Activated CD8-positive, alpha-beta memory T cell treated with anti-CD3 and anti-CD28 coated beads, Interleukin-2, amount 10 ng/mL, durations not matched to agents 7 days and 5 days (primary cell): ENCODE measurements at regions not wholly inside any gene's neighbourhood (a gene's known extent, or its start where the extent isn't known, plus 50 kb on each side); places are given as distances from the start of the nearest gene placed in this dataset.
A peak's percentile ranks its signal among the peaks of the same experiment; 100 is the strongest.
"Not testable (repeated sequence)": the region's sequence is repeated elsewhere in the genome, so short reads cannot be mapped to it uniquely, and the experiment has no call there.

Source experiments
- ATAC-seq: fragments of 150-1000 bp; cut with Tn5 transposase; one replicate; pipeline ENCODE4 v1.10.0; 2021; ENCODE audit warnings: moderate library complexity
- CTCF ChIA-PET: fragments of 350-600 bp; sonication (Branson Sonifier 250); formaldehyde crosslinking; loops from one replicate; lab custom pipeline; 2021; ENCODE audit warnings: antibody characterized with exemption; lab: Charles Lee
- DNase-seq: peaks from one replicate; pipeline ENCODE4 v3.0.0-alpha.2; 2020
- H3K27ac Mint-ChIP-seq: one replicate; pipeline ENCODE4 v1.8.0; 2021; ENCODE audit warnings: mild to moderate bottlenecking, mixed read lengths
- H3K27me3 Mint-ChIP-seq: one replicate; pipeline ENCODE4 v1.8.0; 2021; ENCODE audit warnings: mixed read lengths
- H3K36me3 Mint-ChIP-seq: one replicate; pipeline ENCODE4 v1.8.0; 2021; ENCODE audit warnings: mild to moderate bottlenecking, mixed read lengths
- H3K4me1 Mint-ChIP-seq: one replicate; pipeline ENCODE4 v1.8.0; 2021; ENCODE audit warnings: mixed read lengths
- H3K4me3 Mint-ChIP-seq: one replicate; pipeline ENCODE4 v1.8.0; 2021; ENCODE audit warnings: mild to moderate bottlenecking, moderate library complexity, mixed read lengths
- H3K9me3 Mint-ChIP-seq: one replicate; pipeline ENCODE4 v1.8.0; 2022; ENCODE audit warnings: low read depth, mixed read lengths

DNA sequence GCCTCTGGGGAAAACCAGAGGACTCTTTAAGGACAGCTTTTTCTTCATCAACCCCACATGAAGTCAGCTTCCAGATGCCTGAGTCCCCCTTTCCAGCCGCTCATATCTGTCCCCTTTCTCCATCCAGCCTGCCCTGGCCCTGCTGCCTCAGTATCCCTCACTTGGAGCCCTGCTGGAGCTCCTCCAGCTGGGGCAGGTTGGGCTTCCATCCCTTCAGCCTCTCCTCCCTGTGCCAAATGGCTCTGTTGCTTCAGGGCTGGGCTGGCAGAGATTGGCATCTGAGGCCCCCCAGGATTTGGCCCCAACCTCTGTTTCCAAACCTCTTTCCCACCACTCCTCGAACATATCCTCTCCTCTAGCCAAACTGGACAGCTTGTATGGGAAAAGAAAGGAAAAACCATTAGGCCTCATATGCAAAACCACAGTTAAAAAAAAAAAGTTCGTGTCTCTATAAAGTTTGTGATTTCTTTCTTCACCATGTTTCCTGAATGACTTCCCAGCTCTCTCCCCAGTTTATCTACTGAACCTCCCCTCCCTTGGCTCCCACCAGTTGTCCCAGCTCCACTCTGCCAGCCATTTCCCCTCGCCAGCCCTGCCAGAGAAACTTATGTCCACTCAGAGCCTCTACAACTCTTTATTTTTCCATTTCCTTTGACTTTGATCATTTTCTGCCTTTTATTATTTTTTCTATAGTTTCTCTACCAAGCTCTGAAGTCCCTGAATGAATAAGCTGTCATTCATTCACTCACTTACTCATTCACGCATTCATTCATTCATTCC is 217.9 kb downstream of the FOXD2 start:
- Mint-ChIP-seq H3K27ac (no peak overlapping the region), H3K36me3 (no peaks in the 10 kb centered on the region), H3K4me3 (no peak overlapping the region), H3K4me1 (no peaks in the 10 kb centered on the region), H3K27me3 (peaks cover 27% of the 10 kb centered on the region), H3K9me3 (no peaks in the 10 kb centered on the region)
- ATAC-seq (no peak), DNase-seq (no peak)
- CTCF ChIA-PET = no interaction called here

DNA sequence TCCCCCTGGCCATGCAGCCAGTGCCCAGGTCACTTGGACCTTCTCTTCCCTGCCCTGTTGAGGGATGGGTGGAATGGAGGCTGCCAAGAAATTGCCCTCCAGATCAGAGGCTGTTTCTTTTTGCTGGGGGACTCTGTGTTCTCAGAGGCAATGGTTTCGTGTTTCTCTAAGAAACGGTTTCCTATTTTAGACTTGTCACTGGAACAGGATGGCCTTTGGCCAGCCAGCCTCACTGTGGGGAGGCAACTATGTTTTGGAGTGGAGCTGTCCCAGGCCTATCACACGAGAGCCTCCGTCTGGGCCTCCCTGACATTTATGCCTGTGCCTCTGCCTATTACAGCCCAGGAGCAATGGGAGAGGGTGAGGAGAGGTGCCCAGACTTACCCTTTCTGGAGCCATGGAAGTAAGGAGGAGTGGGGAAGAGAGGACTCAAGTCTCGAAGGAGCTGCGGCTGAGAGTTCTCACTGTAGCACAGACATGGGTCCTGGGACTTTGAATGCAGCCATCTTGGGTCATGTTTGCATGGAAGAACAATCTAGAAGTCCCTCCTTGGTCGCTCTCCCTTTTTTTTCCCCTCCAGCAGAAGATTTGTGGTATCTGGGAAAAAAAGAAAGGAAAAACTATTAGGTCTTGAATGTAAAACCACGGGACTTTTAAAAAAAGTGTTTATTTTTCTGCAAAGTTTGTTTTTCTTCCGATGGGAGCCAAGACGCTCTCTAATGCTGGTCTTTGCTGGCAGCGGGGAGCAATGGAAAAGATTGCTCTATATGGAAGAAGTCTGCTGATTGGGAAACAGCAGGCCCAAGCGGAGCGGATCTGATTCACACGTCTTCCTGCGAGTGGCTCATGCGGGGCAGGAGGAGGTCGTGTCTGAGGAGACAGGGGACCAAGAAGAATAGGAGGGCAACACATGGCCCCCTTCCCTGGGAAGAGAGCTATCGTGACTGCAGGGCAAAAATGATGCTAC is 219.2 kb downstream of the FOXD2 start:
- Mint-ChIP-seq H3K27me3 (peaks cover 27% of the 10 kb centered on the region), H3K27ac (no peak overlapping the region), H3K36me3 (no peaks in the 10 kb centered on the region), H3K4me1 (no peaks in the 10 kb centered on the region), H3K9me3 (no peaks in the 10 kb centered on the region), H3K4me3 (no peak overlapping the region)
- CTCF ChIA-PET = no interaction called here
- DNase-seq = no peak
- no peak for ATAC-seq

DNA sequence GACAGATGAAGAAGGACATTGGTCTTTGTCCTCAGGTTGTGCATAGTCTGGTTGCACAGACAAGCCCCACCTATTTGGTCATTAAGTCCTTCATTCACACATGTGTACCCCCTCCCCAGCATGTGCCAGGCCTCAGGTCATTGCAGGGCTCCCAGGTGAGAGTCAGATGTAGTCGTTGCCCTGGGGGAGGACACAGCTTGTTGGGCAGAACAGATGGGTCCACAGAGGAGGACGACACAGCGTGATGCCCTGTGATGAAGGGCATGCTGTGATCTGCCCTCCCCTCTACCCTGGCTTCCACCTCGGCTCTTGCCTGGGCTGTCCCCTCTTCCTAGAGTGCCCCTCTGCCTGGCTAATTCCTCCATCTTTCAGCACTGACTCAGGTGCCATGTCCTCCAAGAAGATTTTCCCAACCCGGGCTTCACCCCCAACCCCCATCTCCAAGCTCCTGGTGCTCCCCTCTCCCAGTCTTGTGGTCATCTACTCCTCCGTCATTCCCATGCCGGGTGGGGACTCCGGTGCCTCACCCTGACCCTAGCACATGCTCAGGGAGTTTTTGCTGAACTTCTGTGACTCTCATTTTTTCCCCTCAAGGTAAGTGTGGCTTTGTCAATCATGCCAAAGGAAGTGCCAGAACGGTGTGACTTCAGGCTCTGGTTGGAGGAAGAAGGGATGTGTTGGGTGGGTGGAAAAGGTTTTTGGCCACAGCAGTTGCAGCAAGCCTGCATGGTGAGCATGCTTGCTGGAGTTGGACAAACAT is 220.5 kb downstream of the FOXD2 start:
- peaks cover 27% of the 10 kb centered on the region for H3K27me3 Mint-ChIP-seq
- no peak overlapping the region for H3K4me3 Mint-ChIP-seq
- no peak overlapping the region for H3K27ac Mint-ChIP-seq
- H3K9me3 Mint-ChIP-seq = no peaks in the 10 kb centered on the region
- no peaks in the 10 kb centered on the region for H3K36me3 Mint-ChIP-seq
- DNase-seq (no peak), ATAC-seq (no peak)
- peaks cover 11% of the 10 kb centered on the region for H3K4me1 Mint-ChIP-seq
- CTCF ChIA-PET = no interaction called here

DNA sequence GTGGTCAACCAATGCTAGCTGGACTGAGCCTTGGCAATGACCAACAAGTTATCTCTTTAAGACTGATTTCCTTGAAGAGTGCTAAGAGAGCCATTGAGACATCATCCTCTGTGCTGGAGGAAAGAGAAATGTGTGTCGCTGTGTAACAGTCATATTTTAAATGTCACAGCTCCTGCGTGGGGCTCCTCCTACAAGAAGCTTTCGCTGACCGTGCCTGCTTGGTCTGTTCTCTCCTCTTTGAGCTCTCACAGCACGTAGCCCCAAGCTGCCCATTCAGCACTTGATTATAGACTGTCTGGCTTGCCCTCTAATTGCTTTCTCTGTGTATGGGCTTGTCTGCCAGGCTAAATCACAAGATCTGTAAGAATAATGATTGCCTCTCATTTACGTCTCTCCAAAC is 221.3 kb downstream of the FOXD2 start:
- peaks cover 18% of the 10 kb centered on the region for H3K4me1 Mint-ChIP-seq
- CTCF ChIA-PET = no interaction called here
- H3K9me3 Mint-ChIP-seq = no peaks in the 10 kb centered on the region
- no peak for ATAC-seq
- no peaks in the 10 kb centered on the region for H3K36me3 Mint-ChIP-seq
- H3K27ac Mint-ChIP-seq = no peak overlapping the region
- DNase-seq = no peak
- H3K4me3 Mint-ChIP-seq = no peak overlapping the region
- peaks cover 27% of the 10 kb centered on the region for H3K27me3 Mint-ChIP-seq

DNA sequence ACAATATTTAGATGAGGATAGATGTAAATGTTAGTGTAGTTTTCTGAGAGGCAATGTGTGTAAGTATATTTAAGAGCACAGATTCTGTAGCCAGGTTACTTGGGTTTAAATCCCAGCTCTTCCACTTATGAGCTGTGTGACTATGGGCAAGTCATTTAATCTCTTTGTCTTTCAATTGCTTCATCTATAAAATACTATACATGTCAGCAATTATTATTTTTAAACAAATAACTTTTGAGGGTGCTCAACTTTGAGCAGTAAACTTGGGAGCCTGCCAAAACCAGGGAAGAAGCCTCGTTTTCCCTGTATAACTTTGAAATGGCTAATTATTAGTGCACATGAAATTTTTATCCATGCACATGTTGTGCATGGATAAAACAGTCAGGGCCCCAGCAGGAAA is 222.8 kb downstream of the FOXD2 start:
- DNase-seq (no peak), ATAC-seq (no peak)
- Mint-ChIP-seq H3K4me1 (peaks cover 20% of the 10 kb centered on the region), H3K27ac (no peak overlapping the region), H3K4me3 (no peak overlapping the region), H3K36me3 (no peaks in the 10 kb centered on the region), H3K27me3 (peaks cover 21% of the 10 kb centered on the region), H3K9me3 (no peaks in the 10 kb centered on the region)
- CTCF ChIA-PET = no interaction called here

DNA sequence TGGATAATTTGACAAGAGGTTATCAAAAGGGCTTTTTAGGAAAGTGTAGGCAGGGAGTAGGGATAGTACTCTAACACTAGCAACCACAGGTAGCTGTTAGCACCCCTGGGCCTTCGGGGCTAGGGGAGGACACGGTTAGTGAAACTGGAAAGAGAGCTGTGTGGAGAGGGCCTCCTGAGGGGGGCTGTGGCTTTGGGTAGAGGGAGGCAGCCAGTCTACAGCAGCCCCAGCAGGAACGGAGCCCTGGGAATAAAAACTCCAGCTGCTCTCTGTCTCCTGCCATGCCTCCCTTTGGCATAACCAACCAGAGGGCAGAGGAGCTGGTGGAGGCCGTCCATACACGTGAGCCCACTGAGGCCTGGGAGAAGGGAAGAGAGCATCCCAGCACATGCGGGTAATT is 223.2 kb downstream of the FOXD2 start:
- no peak for DNase-seq
- Mint-ChIP-seq H3K4me1 (peaks cover 20% of the 10 kb centered on the region), H3K27ac (no peak overlapping the region), H3K4me3 (no peak overlapping the region), H3K9me3 (no peaks in the 10 kb centered on the region), H3K27me3 (peaks cover 18% of the 10 kb centered on the region), H3K36me3 (no peaks in the 10 kb centered on the region)
- ATAC-seq = no peak
- CTCF ChIA-PET = no interaction called here

DNA sequence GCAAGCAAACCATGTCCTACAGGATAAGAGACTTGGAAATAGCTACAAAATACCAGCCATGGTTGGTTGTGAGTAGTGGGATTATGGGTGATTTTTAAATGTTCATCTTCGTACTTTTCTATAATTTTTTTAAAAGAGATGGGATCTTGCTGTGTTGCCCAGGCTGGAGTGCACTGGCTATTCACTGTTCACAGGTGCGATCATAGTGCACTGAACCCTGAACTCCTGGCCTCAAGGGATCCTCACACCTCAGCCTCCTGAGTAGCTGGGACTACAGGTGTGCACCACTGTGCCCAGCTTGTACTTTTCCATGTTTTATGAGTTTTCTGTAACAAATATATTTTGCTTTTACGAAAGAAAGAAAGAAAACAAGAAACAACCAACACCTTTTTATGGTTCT is 224.2 kb downstream of the FOXD2 start:
- Mint-ChIP-seq H3K9me3 (no peaks in the 10 kb centered on the region), H3K27ac (no peak overlapping the region), H3K4me1 (peaks cover 20% of the 10 kb centered on the region), H3K4me3 (no peak overlapping the region), H3K27me3 (peaks cover 10% of the 10 kb centered on the region), H3K36me3 (no peaks in the 10 kb centered on the region)
- CTCF ChIA-PET = interaction anchor here (1.2 to 1.5 kb wide), 2 partner anchors 64 to 81 kb away, joined by 3 read pairs; no protein-coding TSS in a partner anchor
- DNase-seq (no peak), ATAC-seq (no peak)

DNA sequence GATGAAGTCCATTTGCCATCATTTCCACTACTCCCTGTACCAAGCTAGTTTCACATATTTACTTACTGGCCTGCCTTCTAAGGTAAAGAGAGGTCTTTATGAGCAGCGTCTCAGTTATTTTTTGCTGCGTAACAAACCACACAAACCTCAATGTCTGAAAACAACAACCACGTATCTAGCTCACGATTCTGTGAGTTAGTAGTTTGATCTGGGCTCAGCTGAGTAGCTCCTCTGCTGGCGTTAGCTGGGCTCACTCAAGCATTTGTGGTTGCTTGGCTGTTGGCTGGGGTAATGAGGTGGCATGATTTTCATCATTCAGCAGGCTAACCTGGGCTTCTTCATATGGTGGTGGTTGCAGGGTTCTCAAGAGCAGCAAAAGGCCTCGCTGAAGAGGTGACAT is 225.4 kb downstream of the FOXD2 start:
- peak overlapping the region; percentile 12 for H3K27ac Mint-ChIP-seq
- DNase-seq = peak; percentile 67
- CTCF ChIA-PET = interaction anchor here (0.6 to 1.5 kb wide), 4 partner anchors 63 to 225 kb away, joined by 3 to 4 read pairs (median 3); partner anchors contain the start of gene FOXD2
- no peaks in the 10 kb centered on the region for H3K9me3 Mint-ChIP-seq
- H3K4me1 Mint-ChIP-seq = peaks cover 20% of the 10 kb centered on the region
- H3K36me3 Mint-ChIP-seq = no peaks in the 10 kb centered on the region
- H3K4me3 Mint-ChIP-seq = no peak overlapping the region
- peak; percentile 78 for ATAC-seq
- peaks cover 4% of the 10 kb centered on the region for H3K27me3 Mint-ChIP-seq

DNA sequence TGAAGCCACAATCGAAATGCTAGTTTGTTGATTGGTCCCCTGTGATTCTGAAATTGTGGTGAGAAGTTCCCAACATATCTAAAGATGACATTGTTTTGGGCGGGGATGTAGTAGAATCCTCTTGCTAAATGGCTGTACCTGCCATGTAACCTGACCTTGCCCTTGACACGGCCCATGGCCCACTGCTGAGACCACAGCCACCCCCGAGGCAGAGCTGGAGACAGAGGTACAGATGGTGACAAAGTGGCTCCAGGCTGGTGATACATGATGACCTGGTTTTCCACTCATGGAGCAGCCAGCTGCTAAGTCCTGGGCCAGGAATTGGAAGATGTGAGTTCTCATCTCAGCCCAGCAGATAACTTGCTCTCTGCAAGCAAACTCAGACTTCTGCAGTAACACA is 226.5 kb downstream of the FOXD2 start:
- peaks cover 20% of the 10 kb centered on the region for H3K4me1 Mint-ChIP-seq
- no peak for DNase-seq
- no peak overlapping the region for H3K4me3 Mint-ChIP-seq
- H3K36me3 Mint-ChIP-seq = no peaks in the 10 kb centered on the region
- CTCF ChIA-PET = no interaction called here
- no peak overlapping the region for H3K27ac Mint-ChIP-seq
- peaks cover 6% of the 10 kb centered on the region for H3K27me3 Mint-ChIP-seq
- no peak for ATAC-seq
- no peaks in the 10 kb centered on the region for H3K9me3 Mint-ChIP-seq

DNA sequence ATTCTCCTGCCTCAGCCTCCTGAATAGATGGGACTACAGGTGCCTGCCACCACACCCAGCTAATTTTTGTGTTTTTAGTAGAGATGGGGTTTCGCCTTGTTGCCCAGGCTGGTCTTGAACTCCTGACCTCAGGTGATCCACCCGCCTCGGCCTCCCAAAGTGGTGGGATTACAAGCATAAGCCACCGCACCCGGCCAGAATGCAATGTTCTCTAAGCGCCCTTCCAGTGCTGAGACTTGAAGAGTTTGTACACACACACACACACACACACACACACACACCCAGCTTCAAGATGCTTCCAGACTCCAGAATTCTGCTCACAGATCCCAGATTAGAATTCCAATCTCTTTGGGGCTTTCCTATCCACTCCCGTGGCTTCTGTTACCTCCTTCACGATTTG is 227.1 kb downstream of the FOXD2 start:
- H3K27me3 Mint-ChIP-seq, H3K4me3 Mint-ChIP-seq, CTCF ChIA-PET, H3K27ac Mint-ChIP-seq, H3K36me3 Mint-ChIP-seq, ATAC-seq, DNase-seq, H3K9me3 Mint-ChIP-seq: not testable (repeated sequence)
- peaks cover 20% of the 10 kb centered on the region for H3K4me1 Mint-ChIP-seq

DNA sequence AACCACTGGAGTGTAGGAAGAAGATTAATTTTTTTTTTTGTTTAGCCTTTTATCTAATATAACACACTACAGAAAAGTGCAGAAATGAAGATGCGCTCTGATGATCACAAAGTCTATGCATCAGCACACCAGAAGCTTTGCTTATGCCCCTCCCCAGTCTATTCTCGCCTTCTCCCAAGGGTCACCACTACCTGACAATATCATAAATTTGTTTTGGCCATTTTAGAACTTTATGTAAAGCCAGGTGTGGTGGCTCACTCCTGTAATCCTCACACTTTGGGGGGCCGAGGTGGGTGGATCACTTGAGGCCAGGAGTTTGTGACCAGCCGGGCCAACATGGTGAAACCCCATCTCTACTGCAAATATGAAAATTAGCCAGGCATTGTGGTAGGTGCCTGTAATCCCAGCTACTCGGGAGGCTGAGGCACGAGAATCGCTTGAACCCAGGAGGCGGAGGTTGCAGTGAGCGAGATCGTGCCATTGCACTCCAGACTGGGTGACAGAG is 231.3 kb downstream of the FOXD2 start:
- H3K36me3 Mint-ChIP-seq = peaks cover 3% of the 10 kb centered on the region
- H3K27ac Mint-ChIP-seq = no peak overlapping the region
- DNase-seq = peak; percentile 8
- peaks cover 5% of the 10 kb centered on the region for H3K9me3 Mint-ChIP-seq
- peaks cover 2% of the 10 kb centered on the region for H3K4me1 Mint-ChIP-seq
- ATAC-seq = no peak
- peaks cover 23% of the 10 kb centered on the region for H3K27me3 Mint-ChIP-seq
- CTCF ChIA-PET = no interaction called here
- H3K4me3 Mint-ChIP-seq = no peak overlapping the region

DNA sequence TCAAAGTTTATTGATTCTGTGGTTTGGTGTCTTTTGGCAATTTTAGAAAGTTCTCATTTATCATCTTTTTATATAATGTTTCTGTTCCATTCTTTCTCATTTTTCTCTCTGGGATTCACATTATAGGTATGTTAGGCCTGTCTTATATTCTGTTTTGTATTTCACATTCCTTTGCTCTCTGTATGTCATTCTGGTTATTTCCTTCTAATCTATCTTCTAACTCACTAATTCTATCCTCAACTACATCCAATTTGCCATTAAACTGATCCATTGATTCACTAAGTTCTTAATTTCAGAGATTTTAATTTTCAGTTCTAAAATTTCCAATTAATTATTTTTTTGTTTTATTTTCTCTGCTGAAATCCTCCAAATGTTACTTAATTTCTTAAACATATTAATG is 234.8 kb downstream of the FOXD2 start:
- CTCF ChIA-PET = no interaction called here
- Mint-ChIP-seq H3K27me3 (peaks cover 25% of the 10 kb centered on the region), H3K36me3 (peaks cover 3% of the 10 kb centered on the region), H3K27ac (no peak overlapping the region), H3K9me3 (peaks cover 5% of the 10 kb centered on the region), H3K4me1 (no peaks in the 10 kb centered on the region), H3K4me3 (no peak overlapping the region)
- ATAC-seq (no peak), DNase-seq (no peak)

DNA sequence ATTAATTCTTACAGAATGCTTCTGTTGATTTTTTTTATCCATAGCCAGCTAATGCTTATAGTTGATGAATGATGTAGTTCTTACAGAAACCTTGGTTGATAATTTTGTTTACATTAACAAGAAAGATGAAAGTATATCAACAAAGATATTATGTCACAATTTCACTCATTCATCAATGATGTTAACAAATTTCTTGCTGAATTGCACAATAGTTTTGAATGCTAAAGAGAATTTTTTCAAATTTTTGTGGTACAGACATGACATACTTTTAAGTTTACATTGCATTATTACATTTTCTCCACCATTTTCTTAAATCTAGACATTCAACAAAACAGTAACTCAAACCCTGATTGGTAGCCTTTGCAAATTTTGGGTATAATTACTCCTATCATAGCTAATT is 236.3 kb downstream of the FOXD2 start:
- peaks cover 3% of the 10 kb centered on the region for H3K36me3 Mint-ChIP-seq
- no peak overlapping the region for H3K27ac Mint-ChIP-seq
- ATAC-seq = no peak
- CTCF ChIA-PET = no interaction called here
- no peak overlapping the region for H3K4me3 Mint-ChIP-seq
- no peak for DNase-seq
- H3K9me3 Mint-ChIP-seq = peaks cover 5% of the 10 kb centered on the region
- H3K27me3 Mint-ChIP-seq = peaks cover 20% of the 10 kb centered on the region
- no peaks in the 10 kb centered on the region for H3K4me1 Mint-ChIP-seq
